Spleen (tissue), 7 donors: ENCODE measurements at regions not wholly inside any gene's neighbourhood (a gene's known extent, or its start where the extent isn't known, plus 50 kb on each side); places are given as distances from the start of the nearest gene placed in this dataset.

ENCODE experiments used
- POLR2AphosphoS5 ChIP-seq, 3 donors: sonication (generic); formaldehyde crosslinking; IDR thresholded peaks; one replicate each; pipeline ENCODE4 v1.5.1; 2017; ENCODE audit warnings: antibody characterized with exemption in 3 of 3
- TF ChIP-seq, protein P1 (sequence below), 11 experiments: fragments of 200-600 bp in 7 of 11; fragments of 450-650 bp in 4 of 11; sonication (generic) in 4 of 11; IDR thresholded peaks in 8 of 11; conservative IDR thresholded peaks in 3 of 11; 1 replicate in 7 of 11; 2 replicates in 4 of 11; pipeline versions ENCODE4 v1.4.0 to v1.8.0; 2016 to 2021; ENCODE audit warnings: antibody characterized with exemption in 11 of 11, inconsistent platforms in 4 of 11, mild to moderate bottlenecking in 1 of 11
- donor health status: DM: no; HTN: no; CAD: no; lungs with moderate emphysema.
- donor health status: DM: no; HTN: no; CAD: no.
- donor health status: DM: no; HTN: no; CAD: no.

DNA sequence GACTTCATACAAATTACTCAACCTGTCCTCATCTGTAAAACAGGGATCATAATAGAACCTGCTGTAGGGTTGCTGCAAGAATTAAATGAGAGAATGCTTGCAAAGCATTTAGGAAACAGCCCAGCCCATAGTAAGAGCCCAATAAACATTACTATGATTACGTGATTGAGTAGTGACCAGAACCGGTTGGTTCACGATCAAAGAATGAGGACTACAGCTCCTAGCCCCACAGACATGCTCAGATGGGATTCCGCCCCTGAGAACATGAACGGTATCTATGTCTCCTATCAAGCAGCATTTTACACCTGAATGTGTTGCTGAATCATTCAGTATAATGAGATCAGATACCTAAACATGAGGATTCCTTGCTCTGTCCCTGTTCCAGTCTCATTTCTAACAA lies 104.8 kb upstream of the ZNF648 start:
- TF ChIP-seq, protein P1, sequence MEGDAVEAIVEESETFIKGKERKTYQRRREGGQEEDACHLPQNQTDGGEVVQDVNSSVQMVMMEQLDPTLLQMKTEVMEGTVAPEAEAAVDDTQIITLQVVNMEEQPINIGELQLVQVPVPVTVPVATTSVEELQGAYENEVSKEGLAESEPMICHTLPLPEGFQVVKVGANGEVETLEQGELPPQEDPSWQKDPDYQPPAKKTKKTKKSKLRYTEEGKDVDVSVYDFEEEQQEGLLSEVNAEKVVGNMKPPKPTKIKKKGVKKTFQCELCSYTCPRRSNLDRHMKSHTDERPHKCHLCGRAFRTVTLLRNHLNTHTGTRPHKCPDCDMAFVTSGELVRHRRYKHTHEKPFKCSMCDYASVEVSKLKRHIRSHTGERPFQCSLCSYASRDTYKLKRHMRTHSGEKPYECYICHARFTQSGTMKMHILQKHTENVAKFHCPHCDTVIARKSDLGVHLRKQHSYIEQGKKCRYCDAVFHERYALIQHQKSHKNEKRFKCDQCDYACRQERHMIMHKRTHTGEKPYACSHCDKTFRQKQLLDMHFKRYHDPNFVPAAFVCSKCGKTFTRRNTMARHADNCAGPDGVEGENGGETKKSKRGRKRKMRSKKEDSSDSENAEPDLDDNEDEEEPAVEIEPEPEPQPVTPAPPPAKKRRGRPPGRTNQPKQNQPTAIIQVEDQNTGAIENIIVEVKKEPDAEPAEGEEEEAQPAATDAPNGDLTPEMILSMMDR (IDR thresholded peaks at IDR 0.05 in 8 of 11, conservative IDR thresholded peaks at IDR 0.05 in 3 of 11) = no peak
- no peak for TF ChIP-seq POLR2AphosphoS5 (IDR thresholded peaks at IDR 0.05)
